ENCODE measurements at regions not wholly inside any gene's neighbourhood (a gene's known extent, or its start where the extent isn't known, plus 50 kb on each side); places are given as distances from the start of the nearest gene placed in this dataset.

DNA sequence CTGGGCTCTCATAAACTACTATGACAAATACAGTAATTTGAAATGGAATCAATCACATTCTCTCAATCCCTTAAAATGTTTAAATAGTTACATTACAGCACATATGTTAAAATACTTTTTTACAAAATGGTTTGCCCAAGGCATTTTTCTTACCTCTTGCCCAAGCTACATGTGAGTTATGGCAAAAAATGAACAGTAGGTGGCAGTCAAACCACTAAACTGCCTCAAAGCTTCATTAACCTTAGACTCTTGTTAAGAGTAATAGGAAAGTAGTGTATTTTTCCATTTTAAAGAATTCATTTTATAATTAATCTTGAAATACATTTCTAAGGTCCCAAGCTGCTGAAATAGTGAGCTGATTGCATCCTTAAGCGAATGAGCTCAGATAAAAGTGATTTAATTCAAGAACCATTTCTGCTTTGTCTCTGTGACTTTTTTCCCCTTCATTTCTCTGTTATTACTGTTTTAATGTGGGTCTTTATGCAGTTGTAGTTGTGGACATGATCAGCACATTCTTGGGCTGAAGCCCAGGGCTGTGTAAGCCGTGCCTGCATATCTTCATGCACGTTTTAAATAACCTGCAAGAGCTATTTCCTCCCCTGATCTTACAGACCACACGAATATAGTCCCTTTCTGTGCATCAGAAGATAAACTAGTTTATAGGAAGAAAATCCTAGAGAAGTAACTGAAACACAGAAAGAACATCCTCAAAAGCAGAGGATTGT lies 311.8 kb downstream of the LNPK start:
- TF ChIP-seq NFRKB (IDR thresholded peaks at IDR 0.05) (no peak), FOXM1 (IDR thresholded peaks at IDR 0.05; ENCODE audit: borderline replicate concordance) (no peak), FOXK2 (IDR thresholded peaks at IDR 0.05) (no peak)
